ENCODE measurements at regions not wholly inside any gene's neighbourhood (a gene's known extent, or its start where the extent isn't known, plus 50 kb on each side); places are given as distances from the start of the nearest gene placed in this dataset.
"Not testable (repeated sequence)": the region's sequence is repeated elsewhere in the genome, so short reads cannot be mapped to it uniquely, and the experiment has no call there.

- Histone ChIP-seq H3K36me3 (no peaks in the 10 kb centered on the region), H3K27ac (no peak overlapping the region), H3K27me3 (no peaks in the 10 kb centered on the region), H3K9me3 (no peaks in the 10 kb centered on the region), H3K4me3 (no peak overlapping the region), H3K4me1 (ENCODE audit: insufficient read depth) (no peaks in the 10 kb centered on the region)
- DNase-seq = no peak
- no peak for TF ChIP-seq CTCF (IDR thresholded peaks at IDR 0.05)
- TF ChIP-seq EP300 (IDR thresholded peaks at IDR 0.05) = no peak
- TF ChIP-seq POLR2A (IDR thresholded peaks at IDR 0.05) = no peak
- intact Hi-C loops (cut with DNase I) = no loop called here
- 76 to 86% (median 81%) methylated on average over 3 of the region's 3 CpGs for whole genome bisulfite sequencing, 3 donors
These were observed 1534.8 kb downstream of the SLITRK5 start for GRCh38 chr13:89205856-89206520.

GRCh38 chr13:89212186-89212585 lies 1541.0 kb downstream of the SLITRK5 start:
- Histone ChIP-seq H3K4me1 (ENCODE audit: insufficient read depth) (no peaks in the 10 kb centered on the region), H3K27me3 (no peaks in the 10 kb centered on the region), H3K4me3 (no peak overlapping the region), H3K27ac (no peak overlapping the region), H3K36me3 (no peaks in the 10 kb centered on the region), H3K9me3 (no peaks in the 10 kb centered on the region)
- no peak for TF ChIP-seq CTCF (IDR thresholded peaks at IDR 0.05)
- no peak for TF ChIP-seq POLR2A (IDR thresholded peaks at IDR 0.05)
- TF ChIP-seq EP300 (IDR thresholded peaks at IDR 0.05) = no peak
- 79 to 89% (median 82%) methylated on average over 1 of the region's 1 CpG for WGBS, 3 donors
- intact Hi-C loops (cut with DNase I) = no loop called here
- DNase-seq = no peak

GRCh38 chr13:89214185-89214584 lies 1543.0 kb downstream of the SLITRK5 start:
- Histone ChIP-seq H3K27me3 (no peaks in the 10 kb centered on the region), H3K36me3 (no peaks in the 10 kb centered on the region), H3K4me1 (ENCODE audit: insufficient read depth) (no peaks in the 10 kb centered on the region), H3K9me3 (no peaks in the 10 kb centered on the region), H3K4me3 (no peak overlapping the region), H3K27ac (no peak overlapping the region)
- no peak for DNase-seq
- TF ChIP-seq CTCF (IDR thresholded peaks at IDR 0.05) = no peak
- no peak for TF ChIP-seq POLR2A (IDR thresholded peaks at IDR 0.05)
- no peak for TF ChIP-seq EP300 (IDR thresholded peaks at IDR 0.05)
- intact Hi-C loops (cut with DNase I) = no loop called here
- 16 to 25% (median 18%) methylated on average over 1 of the region's 1 CpG for WGBS, 3 donors

GRCh38 chr13:89215319-89215718 lies 1544.1 kb downstream of the SLITRK5 start:
- H3K4me3 ChIP-seq; H3K27ac ChIP-seq; intact Hi-C loops (cut with DNase I); H3K9me3 ChIP-seq; H3K4me1 ChIP-seq (ENCODE audit: insufficient read depth); H3K27me3 ChIP-seq; H3K36me3 ChIP-seq; DNase-seq: not testable (repeated sequence)
- 85 to 89% (median 85%) methylated on average over 13 of the region's 13 CpGs for WGBS, 3 donors

- TF ChIP-seq POLR2A (IDR thresholded peaks at IDR 0.05) = no peak
- no peak for TF ChIP-seq EP300 (IDR thresholded peaks at IDR 0.05)
- no peak for DNase-seq
- H3K27ac ChIP-seq = no peak overlapping the region
- H3K36me3 ChIP-seq = no peaks in the 10 kb centered on the region
- no peaks in the 10 kb centered on the region for H3K9me3 ChIP-seq
- intact Hi-C loops (cut with DNase I) = no loop called here
- H3K4me1 ChIP-seq (ENCODE audit: insufficient read depth) = no peaks in the 10 kb centered on the region
- H3K27me3 ChIP-seq = no peaks in the 10 kb centered on the region
- no peak overlapping the region for H3K4me3 ChIP-seq
These were observed 1546.6 kb downstream of the SLITRK5 start for GRCh38 chr13:89217813-89218212.

Data from ovary (tissue), 7 donors.